ENCODE measurements at regions not wholly inside any gene's neighbourhood (a gene's known extent, or its start where the extent isn't known, plus 50 kb on each side); places are given as distances from the start of the nearest gene placed in this dataset.

- TF ChIP-seq, protein P1, sequence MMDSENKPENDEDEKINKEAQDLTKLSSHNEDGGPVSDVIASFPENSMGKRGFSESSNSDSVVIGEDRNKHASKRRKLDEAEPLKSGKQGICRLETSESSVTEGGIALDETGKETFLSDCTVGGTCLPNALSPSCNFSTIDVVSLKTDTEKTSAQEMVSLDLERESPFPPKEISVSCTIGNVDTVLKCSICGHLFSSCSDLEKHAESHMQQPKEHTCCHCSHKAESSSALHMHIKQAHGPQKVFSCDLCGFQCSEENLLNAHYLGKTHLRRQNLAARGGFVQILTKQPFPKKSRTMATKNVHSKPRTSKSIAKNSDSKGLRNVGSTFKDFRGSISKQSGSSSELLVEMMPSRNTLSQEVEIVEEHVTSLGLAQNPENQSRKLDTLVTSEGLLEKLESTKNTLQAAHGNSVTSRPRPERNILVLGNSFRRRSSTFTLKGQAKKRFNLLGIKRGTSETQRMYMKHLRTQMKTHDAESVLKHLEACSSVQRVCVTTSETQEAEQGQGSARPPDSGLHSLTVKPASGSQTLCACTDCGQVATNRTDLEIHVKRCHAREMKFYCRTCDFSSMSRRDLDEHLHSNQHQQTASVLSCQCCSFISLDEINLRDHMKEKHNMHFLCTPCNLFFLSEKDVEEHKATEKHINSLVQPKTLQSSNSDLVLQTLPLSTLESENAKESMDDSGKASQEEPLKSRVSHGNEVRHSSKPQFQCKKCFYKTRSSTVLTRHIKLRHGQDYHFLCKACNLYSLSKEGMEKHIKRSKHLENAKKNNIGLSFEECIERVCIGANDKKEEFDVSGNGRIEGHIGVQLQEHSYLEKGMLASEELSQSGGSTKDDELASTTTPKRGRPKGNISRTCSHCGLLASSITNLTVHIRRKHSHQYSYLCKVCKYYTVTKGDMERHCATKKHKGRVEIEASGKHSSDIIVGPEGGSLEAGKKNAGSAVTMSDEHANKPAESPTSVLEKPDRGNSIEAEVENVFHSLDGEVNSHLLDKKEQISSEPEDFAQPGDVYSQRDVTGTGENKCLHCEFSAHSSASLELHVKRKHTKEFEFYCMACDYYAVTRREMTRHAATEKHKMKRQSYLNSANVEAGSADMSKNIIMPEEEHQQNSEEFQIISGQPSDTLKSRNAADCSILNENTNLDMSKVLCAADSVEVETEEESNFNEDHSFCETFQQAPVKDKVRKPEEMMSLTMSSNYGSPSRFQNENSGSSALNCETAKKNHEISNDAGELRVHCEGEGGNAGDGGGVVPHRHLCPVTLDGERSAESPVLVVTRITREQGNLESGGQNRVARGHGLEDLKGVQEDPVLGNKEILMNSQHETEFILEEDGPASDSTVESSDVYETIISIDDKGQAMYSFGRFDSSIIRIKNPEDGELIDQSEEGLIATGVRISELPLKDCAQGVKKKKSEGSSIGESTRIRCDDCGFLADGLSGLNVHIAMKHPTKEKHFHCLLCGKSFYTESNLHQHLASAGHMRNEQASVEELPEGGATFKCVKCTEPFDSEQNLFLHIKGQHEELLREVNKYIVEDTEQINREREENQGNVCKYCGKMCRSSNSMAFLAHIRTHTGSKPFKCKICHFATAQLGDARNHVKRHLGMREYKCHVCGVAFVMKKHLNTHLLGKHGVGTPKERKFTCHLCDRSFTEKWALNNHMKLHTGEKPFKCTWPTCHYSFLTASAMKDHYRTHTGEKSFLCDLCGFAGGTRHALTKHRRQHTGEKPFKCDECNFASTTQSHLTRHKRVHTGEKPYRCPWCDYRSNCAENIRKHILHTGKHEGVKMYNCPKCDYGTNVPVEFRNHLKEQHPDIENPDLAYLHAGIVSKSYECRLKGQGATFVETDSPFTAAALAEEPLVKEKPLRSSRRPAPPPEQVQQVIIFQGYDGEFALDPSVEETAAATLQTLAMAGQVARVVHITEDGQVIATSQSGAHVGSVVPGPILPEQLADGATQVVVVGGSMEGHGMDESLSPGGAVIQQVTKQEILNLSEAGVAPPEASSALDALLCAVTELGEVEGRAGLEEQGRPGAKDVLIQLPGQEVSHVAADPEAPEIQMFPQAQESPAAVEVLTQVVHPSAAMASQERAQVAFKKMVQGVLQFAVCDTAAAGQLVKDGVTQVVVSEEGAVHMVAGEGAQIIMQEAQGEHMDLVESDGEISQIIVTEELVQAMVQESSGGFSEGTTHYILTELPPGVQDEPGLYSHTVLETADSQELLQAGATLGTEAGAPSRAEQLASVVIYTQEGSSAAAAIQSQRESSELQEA (IDR thresholded peaks at IDR 0.05; ENCODE audit: low read depth), result no peak
- TF ChIP-seq CTBP1 (IDR thresholded peaks at IDR 0.05; ENCODE audit: borderline replicate concordance), result no peak
- no peak for TF ChIP-seq POU5F1 (IDR thresholded peaks at IDR 0.05; ENCODE audit: borderline replicate concordance, low read depth, low read length, partially characterized antibody)
- no peak for TF ChIP-seq ZNF23 (CRISPR knock-in tag; IDR thresholded peaks at IDR 0.05)
- no peak for TF ChIP-seq KAT8 (IDR thresholded peaks at IDR 0.05; ENCODE audit: low read depth)
- no peak for TF ChIP-seq JUND (IDR thresholded peaks at IDR 0.05; ENCODE audit: borderline replicate concordance, low read depth, low read length)
- TF ChIP-seq JUND (tag; IDR thresholded peaks at IDR 0.05; ENCODE audit: borderline replicate concordance, low read depth, low read length), result no peak
- TF ChIP-seq HOMEZ (CRISPR knock-in tag; IDR thresholded peaks at IDR 0.05), result no peak
- TF ChIP-seq NCOR1 (IDR thresholded peaks at IDR 0.05), result no peak
- no peak for TF ChIP-seq ZFP36 (IDR thresholded peaks at IDR 0.05; ENCODE audit: low read depth, low read length, partially characterized antibody)
Observed at GRCh38 chr7:33823913-33824312, 81.4 kb upstream of the BMPER start (continued).
